Panc1 (cell line): ENCODE measurements at regions not wholly inside any gene's neighbourhood (a gene's known extent, or its start where the extent isn't known, plus 50 kb on each side); places are given as distances from the start of the nearest gene placed in this dataset.

ENCODE experiments used
- ATAC-seq: fragments of 200-7000 bp; cut with Tn5 transposase; 2 replicates; pipeline ENCODE4 v1.9.1; 2020; ENCODE audit warnings: mild to moderate bottlenecking, moderate library complexity
- BruUV-seq: library from RNA; stranded (reverse); fragments of 400-500 nt; replicated peaks from 2 replicates; lab custom pipeline; 2021; lab: Mats Ljungman, UMichigan
- CTCF ChIA-PET: fragments of 300-600 bp; sonication (Branson Sonifier 250); formaldehyde crosslinking; loops from one replicate; lab custom pipeline; 2022; ENCODE audit warnings: antibody characterized with exemption; lab: Charles Lee
- POLR2A ChIA-PET: fragments of 300-600 bp; sonication (Branson Sonifier 250); formaldehyde crosslinking; loops from one replicate; lab custom pipeline; 2022; ENCODE audit warnings: antibody characterized with exemption; lab: Charles Lee
- DNase-seq: peaks from one replicate; pipeline ENCODE4 v3.0.0-alpha.2; 2010; ENCODE audit warnings: low read depth, low spot score
- H3K27ac ChIP-seq: 2 replicates; pipeline ENCODE4 v1.5.1; 2011; ENCODE audit warnings: mild to moderate bottlenecking, low read length, inconsistent platforms
- H3K27me3 ChIP-seq: fragments of 200-500 bp; sonication (Bioruptor generic); 2 replicates; pipeline ENCODE4 v1.6.0; 2014; ENCODE audit warnings: low read length, inconsistent platforms; ENCODE audit not compliant: control insufficient read depth, insufficient read depth
- H3K36me3 ChIP-seq: fragments of 200-500 bp; sonication (Bioruptor generic); 2 replicates; pipeline ENCODE4 v1.5.1; 2014; ENCODE audit warnings: inconsistent platforms, mild to moderate bottlenecking, low read length, moderate library complexity; ENCODE audit not compliant: control insufficient read depth, insufficient read depth
- H3K4me1 ChIP-seq: 2 replicates; pipeline ENCODE4 v1.5.1; 2011; ENCODE audit warnings: inconsistent platforms, mild to moderate bottlenecking, low read length, moderate library complexity; ENCODE audit not compliant: control insufficient read depth, insufficient read depth
- H3K4me3 ChIP-seq, 2 experiments: 2 replicates each; pipeline ENCODE4 v1.5.1; 2011 to 2012; ENCODE audit warnings: low read depth in 2 of 2, low read length in 2 of 2, mild to moderate bottlenecking in 2 of 2, inconsistent platforms in 1 of 2, moderate library complexity in 1 of 2
- H3K9me3 ChIP-seq: fragments of 200-500 bp; sonication (Bioruptor generic); 2 replicates; pipeline ENCODE4 v1.5.1; 2014; ENCODE audit warnings: low read depth, mild to moderate bottlenecking, inconsistent platforms, low read length, moderate library complexity; ENCODE audit not compliant: control insufficient read depth, insufficient read depth
- POLR2AphosphoS5 ChIP-seq: IDR thresholded peaks from 2 replicates; pipeline ENCODE4 v1.6.1; 2012; ENCODE audit warnings: mild to moderate bottlenecking, low read depth, low read length, moderate library complexity
- SIN3A ChIP-seq: IDR thresholded peaks from 2 replicates; pipeline ENCODE4 v1.6.1; 2012; ENCODE audit warnings: low read depth, mild to moderate bottlenecking, low read length, moderate library complexity, borderline replicate concordance; ENCODE audit not compliant: insufficient read depth
- TCF7L2 ChIP-seq: IDR thresholded peaks from 2 replicates; pipeline ENCODE4 v1.6.1; 2011; ENCODE audit warnings: mild to moderate bottlenecking, low read depth, low read length, inconsistent platforms
- in situ Hi-C: cut with HindIII; loops from 2 replicates; pipeline ENCODE4 v1.10.0; 2016; ENCODE audit warnings: low sequenced_read_pairs, low pct_unique_long_range_greater_than_20kb
- intact Hi-C: fragments of 100-400 bp; cut with micrococcal nuclease; formaldehyde crosslinking; loops from one replicate; pipeline ENCODE4 v1.10.0; 2022; ENCODE audit not compliant: unreplicated experiment
- TF ChIP-seq, protein P1 (sequence below): fragments of 450-650 bp; IDR thresholded peaks from 2 replicates; pipeline ENCODE4 v1.5.1; 2017; ENCODE audit warnings: mild to moderate bottlenecking
- TF ChIP-seq, protein P2 (sequence below), 2 experiments: IDR thresholded peaks; 2 replicates each; pipeline ENCODE4 v1.6.1; 2011 to 2012; ENCODE audit warnings: low read depth in 2 of 2, control low read depth in 1 of 2, low read length in 1 of 2, mild to moderate bottlenecking in 1 of 2, moderate library complexity in 1 of 2; ENCODE audit not compliant: insufficient read depth in 1 of 2

- H3K27ac ChIP-seq, result no peak overlapping the region
- TF ChIP-seq POLR2AphosphoS5, result no peak
- no peak for TF ChIP-seq TCF7L2
- TF ChIP-seq, protein P1, sequence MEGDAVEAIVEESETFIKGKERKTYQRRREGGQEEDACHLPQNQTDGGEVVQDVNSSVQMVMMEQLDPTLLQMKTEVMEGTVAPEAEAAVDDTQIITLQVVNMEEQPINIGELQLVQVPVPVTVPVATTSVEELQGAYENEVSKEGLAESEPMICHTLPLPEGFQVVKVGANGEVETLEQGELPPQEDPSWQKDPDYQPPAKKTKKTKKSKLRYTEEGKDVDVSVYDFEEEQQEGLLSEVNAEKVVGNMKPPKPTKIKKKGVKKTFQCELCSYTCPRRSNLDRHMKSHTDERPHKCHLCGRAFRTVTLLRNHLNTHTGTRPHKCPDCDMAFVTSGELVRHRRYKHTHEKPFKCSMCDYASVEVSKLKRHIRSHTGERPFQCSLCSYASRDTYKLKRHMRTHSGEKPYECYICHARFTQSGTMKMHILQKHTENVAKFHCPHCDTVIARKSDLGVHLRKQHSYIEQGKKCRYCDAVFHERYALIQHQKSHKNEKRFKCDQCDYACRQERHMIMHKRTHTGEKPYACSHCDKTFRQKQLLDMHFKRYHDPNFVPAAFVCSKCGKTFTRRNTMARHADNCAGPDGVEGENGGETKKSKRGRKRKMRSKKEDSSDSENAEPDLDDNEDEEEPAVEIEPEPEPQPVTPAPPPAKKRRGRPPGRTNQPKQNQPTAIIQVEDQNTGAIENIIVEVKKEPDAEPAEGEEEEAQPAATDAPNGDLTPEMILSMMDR, result no peak
- TF ChIP-seq, protein P2, sequence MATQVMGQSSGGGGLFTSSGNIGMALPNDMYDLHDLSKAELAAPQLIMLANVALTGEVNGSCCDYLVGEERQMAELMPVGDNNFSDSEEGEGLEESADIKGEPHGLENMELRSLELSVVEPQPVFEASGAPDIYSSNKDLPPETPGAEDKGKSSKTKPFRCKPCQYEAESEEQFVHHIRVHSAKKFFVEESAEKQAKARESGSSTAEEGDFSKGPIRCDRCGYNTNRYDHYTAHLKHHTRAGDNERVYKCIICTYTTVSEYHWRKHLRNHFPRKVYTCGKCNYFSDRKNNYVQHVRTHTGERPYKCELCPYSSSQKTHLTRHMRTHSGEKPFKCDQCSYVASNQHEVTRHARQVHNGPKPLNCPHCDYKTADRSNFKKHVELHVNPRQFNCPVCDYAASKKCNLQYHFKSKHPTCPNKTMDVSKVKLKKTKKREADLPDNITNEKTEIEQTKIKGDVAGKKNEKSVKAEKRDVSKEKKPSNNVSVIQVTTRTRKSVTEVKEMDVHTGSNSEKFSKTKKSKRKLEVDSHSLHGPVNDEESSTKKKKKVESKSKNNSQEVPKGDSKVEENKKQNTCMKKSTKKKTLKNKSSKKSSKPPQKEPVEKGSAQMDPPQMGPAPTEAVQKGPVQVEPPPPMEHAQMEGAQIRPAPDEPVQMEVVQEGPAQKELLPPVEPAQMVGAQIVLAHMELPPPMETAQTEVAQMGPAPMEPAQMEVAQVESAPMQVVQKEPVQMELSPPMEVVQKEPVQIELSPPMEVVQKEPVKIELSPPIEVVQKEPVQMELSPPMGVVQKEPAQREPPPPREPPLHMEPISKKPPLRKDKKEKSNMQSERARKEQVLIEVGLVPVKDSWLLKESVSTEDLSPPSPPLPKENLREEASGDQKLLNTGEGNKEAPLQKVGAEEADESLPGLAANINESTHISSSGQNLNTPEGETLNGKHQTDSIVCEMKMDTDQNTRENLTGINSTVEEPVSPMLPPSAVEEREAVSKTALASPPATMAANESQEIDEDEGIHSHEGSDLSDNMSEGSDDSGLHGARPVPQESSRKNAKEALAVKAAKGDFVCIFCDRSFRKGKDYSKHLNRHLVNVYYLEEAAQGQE (IDR thresholded peaks at IDR 0.05; ENCODE audit: insufficient read depth in 1 of 2, low read depth in 2 of 2, low read length in 1 of 2), result no peak
- no peak for TF ChIP-seq SIN3A
- no TSS peak for BruUV-seq
- POLR2A ChIA-PET, result no interaction called here
- intact Hi-C loops, result no loop called here
- ATAC-seq (no peak), DNase-seq (no peak)
- no peaks in the 10 kb centered on the region for H3K36me3 ChIP-seq
- H3K27me3 ChIP-seq, result no peaks in the 10 kb centered on the region
- no peaks in the 10 kb centered on the region for H3K9me3 ChIP-seq
- no peak overlapping the region for H3K4me3 ChIP-seq
- CTCF ChIA-PET, result no interaction called here
- no peaks in the 10 kb centered on the region for H3K4me1 ChIP-seq
- in situ Hi-C loops, result no loop called here
Observed at GRCh38 chr3:3629911-3630310, 169.3 kb upstream of the LRRN1 start.

DNA sequence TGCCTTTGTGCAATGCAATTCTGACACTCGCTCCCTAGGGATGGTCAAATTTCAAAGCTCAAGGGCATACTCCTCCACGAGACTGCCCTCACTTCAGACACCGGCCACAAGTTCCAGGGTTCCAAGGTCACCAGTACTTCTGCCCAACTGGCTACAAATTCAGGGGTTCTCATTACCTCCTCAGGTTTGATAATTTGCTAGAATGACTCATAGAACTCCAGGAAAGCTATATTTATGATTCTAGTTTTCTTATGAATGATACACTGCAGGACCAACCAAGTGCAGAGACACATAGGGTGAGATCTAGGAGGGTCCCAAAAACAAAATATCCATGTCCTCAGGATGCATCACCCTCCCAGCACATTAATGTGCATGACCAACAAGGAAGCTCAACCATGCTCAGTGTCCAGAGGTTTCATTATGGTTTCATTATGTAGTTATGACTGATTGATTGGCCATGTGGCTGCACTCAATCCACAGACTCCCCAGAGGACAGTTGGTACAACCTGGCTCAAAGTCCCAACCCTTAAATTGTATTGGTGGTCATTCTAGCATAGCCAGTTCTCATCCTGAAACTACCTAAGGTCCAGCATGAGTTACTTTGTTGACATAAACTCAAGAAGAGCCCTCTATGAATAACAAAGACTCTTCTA is 170.4 kb upstream of the LRRN1 start:
- H3K4me3 ChIP-seq, result no peak overlapping the region
- POLR2A ChIA-PET, result no interaction called here
- DNase-seq, result no peak
- no peaks in the 10 kb centered on the region for H3K27me3 ChIP-seq
- no peaks in the 10 kb centered on the region for H3K36me3 ChIP-seq
- TF ChIP-seq TCF7L2 (no peak), SIN3A (no peak), POLR2AphosphoS5 (no peak)
- TF ChIP-seq, protein P1, result no peak
- TF ChIP-seq, protein P2 (IDR thresholded peaks at IDR 0.05; ENCODE audit: insufficient read depth in 1 of 2, low read depth in 2 of 2, low read length in 1 of 2), result no peak
- H3K27ac ChIP-seq, result no peak overlapping the region
- no peak for ATAC-seq
- intact Hi-C loops (no loop called here), in situ Hi-C loops (no loop called here)
- no peaks in the 10 kb centered on the region for H3K9me3 ChIP-seq
- CTCF ChIA-PET, result no interaction called here
- H3K4me1 ChIP-seq, result no peaks in the 10 kb centered on the region
- BruUV-seq, result no TSS peak
